Keratinocyte (primary cell): ENCODE measurements at regions not wholly inside any gene's neighbourhood (a gene's known extent, or its start where the extent isn't known, plus 50 kb on each side); places are given as distances from the start of the nearest gene placed in this dataset.

Experiments
- CTCF ChIP-seq, 3 experiments: IDR thresholded peaks in 1 of 3; conservative IDR thresholded peaks in 1 of 3; optimal IDR thresholded peaks in 1 of 3; 2 replicates in 2 of 3; 3 replicates in 1 of 3; pipeline versions ENCODE3 to v1.5.1; 2011; ENCODE audit warnings: low read length in 3 of 3, mild to moderate bottlenecking in 3 of 3, moderate library complexity in 2 of 3, control low read depth in 1 of 3, inconsistent platforms in 1 of 3; ENCODE audit not compliant: insufficient read depth in 2 of 3; ENCODE audit errors: extremely low read depth in 1 of 3
- EZH2 ChIP-seq: IDR thresholded peaks from one replicate; pipeline ENCODE4 v1.6.1; 2012; ENCODE audit warnings: inconsistent platforms, mild to moderate bottlenecking, low read length, moderate library complexity

- TF ChIP-seq CTCF (optimal IDR thresholded peaks at IDR 0.05 in 1 of 3, IDR thresholded peaks at IDR 0.05 in 1 of 3, conservative IDR thresholded peaks at IDR 0.05 in 1 of 3; ENCODE audit: extremely low read depth in 1 of 3, insufficient read depth in 2 of 3, low read length in 3 of 3): no peak
- TF ChIP-seq EZH2: no peak
These were observed 100.4 kb upstream of the CSF3R start for GRCh38 chr1:36583080-36583479.
